Neural progenitor cell (in vitro differentiated cells): ENCODE measurements at regions not wholly inside any gene's neighbourhood (a gene's known extent, or its start where the extent isn't known, plus 50 kb on each side); places are given as distances from the start of the nearest gene placed in this dataset.

Source experiments
- DNase-seq: peaks from one replicate; pipeline ENCODE4 v3.0.0-alpha.2; 2016; ENCODE audit warnings: low spot score
- H2AFZ ChIP-seq: fragments of 200-600 bp; sonication (generic); replicated peaks from 2 replicates; pipeline ENCODE4 v1.6.1; 2016; ENCODE audit warnings: antibody characterized with exemption
- H3F3A ChIP-seq: fragments of 200-600 bp; sonication (generic); 2 replicates; pipeline ENCODE4 v1.6.1; 2016; ENCODE audit warnings: antibody characterized with exemption, low read depth
- H3K27ac ChIP-seq: fragments of 200-600 bp; sonication (generic); 2 replicates; pipeline ENCODE4 v1.5.1; 2016; ENCODE audit warnings: mild to moderate bottlenecking
- H3K27me3 ChIP-seq: fragments of 200-600 bp; sonication (generic); 2 replicates; pipeline ENCODE4 v1.6.1; 2016; ENCODE audit warnings: mild to moderate bottlenecking, moderate library complexity
- H3K36me3 ChIP-seq: fragments of 200-600 bp; sonication (generic); 2 replicates; pipeline ENCODE4 v1.5.1; 2016
- H3K4me1 ChIP-seq: fragments of 200-600 bp; sonication (generic); 2 replicates; pipeline ENCODE4 v1.6.1; 2016; ENCODE audit warnings: mixed run types
- H3K4me2 ChIP-seq: fragments of 200-600 bp; sonication (generic); 2 replicates; pipeline ENCODE4 v1.6.1; 2016
- H3K4me3 ChIP-seq: fragments of 200-600 bp; sonication (generic); 2 replicates; pipeline ENCODE4 v1.5.1; 2016
- H3K79me2 ChIP-seq: fragments of 200-600 bp; sonication (generic); 2 replicates; pipeline ENCODE4 v1.6.1; 2016; ENCODE audit warnings: low read depth
- H3K9ac ChIP-seq: fragments of 200-600 bp; sonication (generic); 2 replicates; pipeline ENCODE4 v1.6.1; 2016
- H3K9me3 ChIP-seq: fragments of 200-600 bp; sonication (generic); 2 replicates; pipeline ENCODE4 v1.5.1; 2016; ENCODE audit warnings: low read depth
- H4K20me1 ChIP-seq: fragments of 200-600 bp; sonication (generic); 2 replicates; pipeline ENCODE4 v1.6.1; 2016; ENCODE audit warnings: low read depth
- H3K27ac Mint-ChIP-seq: 3 replicates; pipeline ENCODE4 v1.8.0; 2021; ENCODE audit warnings: mixed read lengths
- H3K27me3 Mint-ChIP-seq: 2 replicates; pipeline ENCODE4 v1.8.0; 2022; ENCODE audit warnings: low read depth, mild to moderate bottlenecking, inconsistent platforms, moderate library complexity, mixed read lengths; ENCODE audit not compliant: insufficient read depth
- H3K36me3 Mint-ChIP-seq: 3 replicates; pipeline ENCODE4 v1.8.0; 2021; ENCODE audit warnings: mixed read lengths
- H3K4me1 Mint-ChIP-seq: 3 replicates; pipeline ENCODE4 v1.8.0; 2021; ENCODE audit warnings: mixed read lengths
- H3K4me3 Mint-ChIP-seq: 3 replicates; pipeline ENCODE4 v1.8.0; 2021; ENCODE audit warnings: mild to moderate bottlenecking, moderate library complexity, mixed read lengths
- H3K9me3 Mint-ChIP-seq: 3 replicates; pipeline ENCODE4 v1.8.0; 2020; ENCODE audit warnings: mixed read lengths
- CTCF ChIP-seq: fragments of 200-600 bp; sonication (generic); IDR thresholded peaks from 2 replicates; pipeline ENCODE4 v1.5.1; 2017; ENCODE audit warnings: antibody characterized with exemption, mild to moderate bottlenecking
- EZH2 ChIP-seq: fragments of 200-600 bp; sonication (generic); IDR thresholded peaks from 2 replicates; pipeline ENCODE4 v1.6.1; 2017; ENCODE audit warnings: antibody characterized with exemption, mild to moderate bottlenecking, moderate library complexity
- EZH2phosphoT487 ChIP-seq: fragments of 200-600 bp; sonication (generic); IDR thresholded peaks from 2 replicates; pipeline ENCODE4 v1.6.1; 2017; ENCODE audit warnings: antibody characterized with exemption

- no peak overlapping the region for H2AFZ ChIP-seq
- no peaks in the 10 kb centered on the region for H3K36me3 ChIP-seq
- no peak overlapping the region for H3K9ac ChIP-seq
- no peak overlapping the region for H3K4me3 ChIP-seq
- peaks cover 4% of the 10 kb centered on the region for H3K4me1 ChIP-seq
- no peak overlapping the region for H3K4me2 ChIP-seq
- Mint-ChIP-seq H3K27me3 (peaks cover 9% of the 10 kb centered on the region), H3K36me3 (no peaks in the 10 kb centered on the region), H3K4me1 (peaks cover 23% of the 10 kb centered on the region), H3K4me3 (no peak overlapping the region), H3K27ac (no peak overlapping the region), H3K9me3 (peaks cover 2% of the 10 kb centered on the region)
- H3K27ac ChIP-seq, result no peak overlapping the region
- TF ChIP-seq EZH2phosphoT487 (no peak), EZH2 (no peak), CTCF (no peak)
- no peak for DNase-seq
- H4K20me1 ChIP-seq, result no peaks in the 10 kb centered on the region
- H3K27me3 ChIP-seq, result no peaks in the 10 kb centered on the region
- H3F3A ChIP-seq, result no peaks in the 10 kb centered on the region
- no peaks in the 10 kb centered on the region for H3K79me2 ChIP-seq
- H3K9me3 ChIP-seq, result no peaks in the 10 kb centered on the region
Observed at GRCh38 chr2:221657806-221658205, 85.7 kb upstream of the EPHA4 start.

DNA sequence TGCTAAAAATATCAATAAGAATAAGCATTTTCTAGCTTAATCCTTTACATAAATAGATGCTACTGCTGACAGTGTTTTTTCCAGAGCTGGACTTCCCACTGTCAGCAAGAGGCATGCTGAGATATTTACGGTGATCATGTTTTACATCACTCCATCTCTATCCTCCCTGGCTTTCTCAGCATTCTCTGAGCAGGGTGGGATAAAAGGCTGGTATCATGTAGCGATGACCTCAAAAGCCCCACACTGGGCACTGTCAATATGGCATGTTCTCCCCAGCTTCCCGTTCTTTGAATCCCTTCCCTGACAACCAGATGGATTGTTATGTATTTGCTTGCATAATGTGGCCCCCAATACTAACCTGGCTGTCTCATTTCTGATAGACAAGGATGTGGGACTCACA, 83.2 kb upstream of the EPHA4 start:
- Histone ChIP-seq H2AFZ (no peak overlapping the region), H4K20me1 (no peaks in the 10 kb centered on the region), H3K36me3 (no peaks in the 10 kb centered on the region), H3K27ac (no peak overlapping the region), H3K4me1 (peaks cover 4% of the 10 kb centered on the region), H3K9me3 (no peaks in the 10 kb centered on the region), H3K4me2 (no peak overlapping the region), H3F3A (no peaks in the 10 kb centered on the region), H3K4me3 (no peak overlapping the region), H3K27me3 (no peaks in the 10 kb centered on the region), H3K79me2 (no peaks in the 10 kb centered on the region), H3K9ac (no peak overlapping the region)
- TF ChIP-seq CTCF (no peak), EZH2phosphoT487 (no peak), EZH2 (no peak)
- Mint-ChIP-seq H3K36me3 (no peaks in the 10 kb centered on the region), H3K4me1 (peaks cover 23% of the 10 kb centered on the region), H3K9me3 (no peaks in the 10 kb centered on the region), H3K27ac (no peak overlapping the region), H3K27me3 (peaks cover 11% of the 10 kb centered on the region), H3K4me3 (no peak overlapping the region)
- DNase-seq, result no peak

GRCh38 chr2:221653182-221653581, 81.1 kb upstream of the EPHA4 start:
- no peaks in the 10 kb centered on the region for H3K9me3 ChIP-seq
- no peaks in the 10 kb centered on the region for H3K36me3 ChIP-seq
- Mint-ChIP-seq H3K27me3 (peaks cover 11% of the 10 kb centered on the region), H3K9me3 (no peaks in the 10 kb centered on the region), H3K4me3 (no peak overlapping the region), H3K4me1 (peaks cover 44% of the 10 kb centered on the region), H3K27ac (no peak overlapping the region), H3K36me3 (no peaks in the 10 kb centered on the region)
- no peak overlapping the region for H3K27ac ChIP-seq
- no peak overlapping the region for H3K4me3 ChIP-seq
- H3K9ac ChIP-seq, result no peak overlapping the region
- DNase-seq, result no peak
- TF ChIP-seq EZH2phosphoT487, result no peak
- TF ChIP-seq CTCF, result no peak
- TF ChIP-seq EZH2, result no peak
- H3K27me3 ChIP-seq, result no peaks in the 10 kb centered on the region
- H4K20me1 ChIP-seq, result no peaks in the 10 kb centered on the region
- no peak overlapping the region for H3K4me2 ChIP-seq
- no peak overlapping the region for H2AFZ ChIP-seq
- peaks cover 4% of the 10 kb centered on the region for H3K4me1 ChIP-seq
- H3K79me2 ChIP-seq, result no peaks in the 10 kb centered on the region
- no peaks in the 10 kb centered on the region for H3F3A ChIP-seq
